ENCODE measurements at regions not wholly inside any gene's neighbourhood (a gene's known extent, or its start where the extent isn't known, plus 50 kb on each side); places are given as distances from the start of the nearest gene placed in this dataset.

DNA sequence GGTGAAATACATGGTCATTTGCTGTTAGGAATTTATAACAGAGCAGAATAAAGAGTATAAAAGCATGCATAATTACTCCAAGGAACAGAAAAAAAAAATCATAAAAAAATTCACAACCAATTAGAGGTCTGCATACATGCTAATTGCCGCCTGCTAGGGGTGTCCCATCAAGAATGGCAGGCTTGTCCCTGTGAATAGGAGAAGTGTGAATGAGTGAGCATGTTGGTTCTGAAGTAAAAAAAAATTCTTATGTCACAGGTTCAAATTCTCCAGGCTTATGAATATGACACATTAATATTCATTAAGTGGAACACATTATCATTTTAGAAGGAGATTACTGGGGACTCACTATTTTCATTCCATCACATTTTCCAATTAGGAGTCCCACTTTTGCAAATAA lies 822.7 kb downstream of the NTRK3 start:
- no peak for DNase-seq (ENCODE audit: extremely low spot score)
- TF ChIP-seq LEF1 (IDR thresholded peaks at IDR 0.05; ENCODE audit: borderline replicate concordance), result no peak
- TF ChIP-seq ARNT (IDR thresholded peaks at IDR 0.05), result no peak
- no peak for TF ChIP-seq HDGF (IDR thresholded peaks at IDR 0.05; ENCODE audit: borderline replicate concordance)
- TF ChIP-seq FOXK2 (IDR thresholded peaks at IDR 0.05), result no peak
- no peak for TF ChIP-seq ZNF384 (IDR thresholded peaks at IDR 0.05)
- ChIA-PET POLR2A (no interaction called here), CTCF (no interaction called here)

GRCh38 chr15:87429754-87430153 lies 826.8 kb downstream of the NTRK3 start:
- CTCF ChIA-PET, result no interaction called here
- POLR2A ChIA-PET, result no interaction called here
- TF ChIP-seq TARDBP (IDR thresholded peaks at IDR 0.05) (no peak), L3MBTL2 (conservative IDR thresholded peaks at IDR 0.05) (no peak), FOXM1 (IDR thresholded peaks at IDR 0.05; ENCODE audit: borderline replicate concordance) (no peak), FOXK2 (IDR thresholded peaks at IDR 0.05) (no peak), ELF4 (IDR thresholded peaks at IDR 0.05) (no peak), HDGF (IDR thresholded peaks at IDR 0.05; ENCODE audit: borderline replicate concordance) (no peak), NFRKB (IDR thresholded peaks at IDR 0.05) (no peak), LEF1 (IDR thresholded peaks at IDR 0.05; ENCODE audit: borderline replicate concordance) (no peak), SUZ12 (IDR thresholded peaks at IDR 0.05) (no peak), SP1 (IDR thresholded peaks at IDR 0.05) (no peak), ZNF384 (IDR thresholded peaks at IDR 0.05) (no peak), BHLHE40 (IDR thresholded peaks at IDR 0.05; ENCODE audit: borderline replicate concordance) (no peak), ARNT (IDR thresholded peaks at IDR 0.05) (no peak), CTBP1 (IDR thresholded peaks at IDR 0.05; ENCODE audit: borderline replicate concordance) (no peak), FOXA1 (IDR thresholded peaks at IDR 0.05) (no peak)
- TF ChIP-seq, protein P1, sequence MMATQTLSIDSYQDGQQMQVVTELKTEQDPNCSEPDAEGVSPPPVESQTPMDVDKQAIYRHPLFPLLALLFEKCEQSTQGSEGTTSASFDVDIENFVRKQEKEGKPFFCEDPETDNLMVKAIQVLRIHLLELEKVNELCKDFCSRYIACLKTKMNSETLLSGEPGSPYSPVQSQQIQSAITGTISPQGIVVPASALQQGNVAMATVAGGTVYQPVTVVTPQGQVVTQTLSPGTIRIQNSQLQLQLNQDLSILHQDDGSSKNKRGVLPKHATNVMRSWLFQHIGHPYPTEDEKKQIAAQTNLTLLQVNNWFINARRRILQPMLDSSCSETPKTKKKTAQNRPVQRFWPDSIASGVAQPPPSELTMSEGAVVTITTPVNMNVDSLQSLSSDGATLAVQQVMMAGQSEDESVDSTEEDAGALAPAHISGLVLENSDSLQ (IDR thresholded peaks at IDR 0.05), result no peak

DNA sequence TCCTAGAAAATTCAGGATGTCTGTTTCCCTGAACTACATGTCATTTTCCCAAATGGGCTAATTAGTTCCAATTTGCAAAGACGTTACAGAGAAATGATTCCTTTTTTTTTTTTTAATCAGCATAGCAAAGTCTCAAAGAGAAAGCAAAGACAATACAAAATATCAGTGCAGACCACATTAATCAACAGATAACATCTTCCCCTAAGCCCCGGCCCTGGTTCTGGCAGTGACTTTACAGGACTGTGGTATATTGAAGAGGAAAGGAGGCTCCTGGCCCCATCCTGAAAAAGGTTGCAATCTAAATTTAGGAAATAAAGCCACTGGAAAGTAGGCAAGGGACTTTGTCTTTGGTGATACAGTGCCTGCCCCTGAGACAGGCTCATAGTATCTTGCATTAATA lies 836.5 kb downstream of the NTRK3 start:
- ChIA-PET POLR2A (no interaction called here), CTCF (no interaction called here)
- TF ChIP-seq FOXK2 (IDR thresholded peaks at IDR 0.05) (no peak), TARDBP (IDR thresholded peaks at IDR 0.05) (no peak), BHLHE40 (IDR thresholded peaks at IDR 0.05; ENCODE audit: borderline replicate concordance) (no peak), CTBP1 (IDR thresholded peaks at IDR 0.05; ENCODE audit: borderline replicate concordance) (no peak), FOXM1 (IDR thresholded peaks at IDR 0.05; ENCODE audit: borderline replicate concordance) (no peak), L3MBTL2 (conservative IDR thresholded peaks at IDR 0.05) (no peak), HDGF (IDR thresholded peaks at IDR 0.05; ENCODE audit: borderline replicate concordance) (no peak), ZNF384 (IDR thresholded peaks at IDR 0.05) (no peak), FOXA1 (IDR thresholded peaks at IDR 0.05) (no peak), ARNT (IDR thresholded peaks at IDR 0.05) (no peak), NFRKB (IDR thresholded peaks at IDR 0.05) (no peak), SP1 (IDR thresholded peaks at IDR 0.05) (no peak), LEF1 (IDR thresholded peaks at IDR 0.05; ENCODE audit: borderline replicate concordance) (no peak), ELF4 (IDR thresholded peaks at IDR 0.05) (no peak), SUZ12 (IDR thresholded peaks at IDR 0.05) (no peak)
- TF ChIP-seq, protein P1 (IDR thresholded peaks at IDR 0.05), result no peak

More at GRCh38 chr15:87429754-87430153, 826.8 kb downstream of the NTRK3 start:
- DNase-seq (ENCODE audit: extremely low spot score), result no peak

GRCh38 chr15:87419344-87419743 lies 837.2 kb downstream of the NTRK3 start:
- ChIA-PET POLR2A (no interaction called here), CTCF (no interaction called here)
- no peak for TF ChIP-seq ZNF384 (IDR thresholded peaks at IDR 0.05)
- TF ChIP-seq TARDBP (IDR thresholded peaks at IDR 0.05), result no peak
- no peak for TF ChIP-seq FOXA1 (IDR thresholded peaks at IDR 0.05)
- TF ChIP-seq, protein P1 (IDR thresholded peaks at IDR 0.05), result no peak
- TF ChIP-seq ARNT (IDR thresholded peaks at IDR 0.05), result no peak
- no peak for TF ChIP-seq FOXK2 (IDR thresholded peaks at IDR 0.05)
- TF ChIP-seq L3MBTL2 (conservative IDR thresholded peaks at IDR 0.05), result no peak
- TF ChIP-seq BHLHE40 (IDR thresholded peaks at IDR 0.05; ENCODE audit: borderline replicate concordance), result no peak
- no peak for DNase-seq (ENCODE audit: extremely low spot score)

More for the DNA sequence above, 836.5 kb downstream of the NTRK3 start:
- no peak for DNase-seq (ENCODE audit: extremely low spot score)

DNA sequence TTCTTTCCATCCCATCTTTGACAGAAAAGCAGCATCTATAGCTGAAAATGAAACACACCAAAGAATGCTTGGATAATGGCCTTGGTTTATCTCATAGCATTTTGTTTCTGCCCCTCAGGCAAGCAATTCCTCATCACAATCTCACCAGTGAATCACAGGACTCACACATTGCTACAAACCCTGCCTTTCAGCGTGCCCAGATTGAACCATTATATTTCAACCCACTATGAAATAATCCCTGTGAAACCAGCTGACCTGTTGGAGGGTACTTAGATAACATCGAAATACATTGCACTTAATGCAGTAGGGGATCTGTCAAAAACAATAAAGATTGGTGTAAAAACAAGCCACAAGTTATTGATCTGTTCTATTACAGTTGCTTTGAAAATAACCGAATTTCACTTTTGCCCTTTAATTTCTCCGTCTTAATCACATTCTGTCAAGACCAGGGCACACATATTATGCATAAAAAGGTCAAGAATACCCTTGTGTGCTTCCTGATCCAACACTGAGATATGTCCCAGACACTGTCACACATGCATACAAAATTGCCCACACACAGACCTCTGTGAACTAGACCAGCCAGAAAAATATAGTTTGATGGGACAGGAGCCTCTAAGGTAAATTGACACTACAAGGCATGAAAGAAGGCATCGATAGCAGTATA lies 839.8 kb downstream of the NTRK3 start:
- no peak for TF ChIP-seq ARNT (IDR thresholded peaks at IDR 0.05)
- TF ChIP-seq BHLHE40 (IDR thresholded peaks at IDR 0.05; ENCODE audit: borderline replicate concordance), result no peak
- no peak for TF ChIP-seq L3MBTL2 (conservative IDR thresholded peaks at IDR 0.05)
- no peak for TF ChIP-seq FOXM1 (IDR thresholded peaks at IDR 0.05; ENCODE audit: borderline replicate concordance)
- no peak for TF ChIP-seq CTBP1 (IDR thresholded peaks at IDR 0.05; ENCODE audit: borderline replicate concordance)
- no peak for TF ChIP-seq ELF4 (IDR thresholded peaks at IDR 0.05)
- TF ChIP-seq HDGF (IDR thresholded peaks at IDR 0.05; ENCODE audit: borderline replicate concordance), result no peak
- TF ChIP-seq SUZ12 (IDR thresholded peaks at IDR 0.05), result no peak
- no peak for TF ChIP-seq SP1 (IDR thresholded peaks at IDR 0.05)
- TF ChIP-seq, protein P1 (IDR thresholded peaks at IDR 0.05), result no peak
- no peak for TF ChIP-seq FOXA1 (IDR thresholded peaks at IDR 0.05)
- no peak for TF ChIP-seq ZNF384 (IDR thresholded peaks at IDR 0.05)
- TF ChIP-seq NFRKB (IDR thresholded peaks at IDR 0.05), result no peak
- no peak for TF ChIP-seq FOXK2 (IDR thresholded peaks at IDR 0.05)
- TF ChIP-seq TARDBP (IDR thresholded peaks at IDR 0.05), result no peak
- no peak for TF ChIP-seq LEF1 (IDR thresholded peaks at IDR 0.05; ENCODE audit: borderline replicate concordance)
- DNase-seq (ENCODE audit: extremely low spot score), result no peak
- CTCF ChIA-PET, result no interaction called here
- POLR2A ChIA-PET, result no interaction called here
